GM23248 (cell line): ENCODE measurements at regions not wholly inside any gene's neighbourhood (a gene's known extent, or its start where the extent isn't known, plus 50 kb on each side); places are given as distances from the start of the nearest gene placed in this dataset.

Experiments used
- EZH2 ChIP-seq: fragments of 200-600 bp; sonication (generic); IDR thresholded peaks from 2 replicates; pipeline ENCODE4 v1.6.1; 2018; ENCODE audit warnings: antibody characterized with exemption, mild to moderate bottlenecking; ENCODE audit not compliant: insufficient read depth, poor library complexity, severe bottlenecking
- EZH2phosphoT487 ChIP-seq: fragments of 200-600 bp; sonication (generic); IDR thresholded peaks from 2 replicates; pipeline ENCODE4 v1.6.1; 2018; ENCODE audit warnings: antibody characterized with exemption, moderate library complexity, mild to moderate bottlenecking, low read depth; ENCODE audit not compliant: insufficient read depth

- TF ChIP-seq EZH2phosphoT487: no peak
- no peak for TF ChIP-seq EZH2
These were observed 174.4 kb downstream of the ICOS start for GRCh38 chr2:204110751-204111516.
